GM21423 (cell line): ENCODE measurements at regions not wholly inside any gene's neighbourhood (a gene's known extent, or its start where the extent isn't known, plus 50 kb on each side); places are given as distances from the start of the nearest gene placed in this dataset.
"Not testable (repeated sequence)": the region's sequence is repeated elsewhere in the genome, so short reads cannot be mapped to it uniquely, and the experiment has no call there.

Experiments used
- ATAC-seq: cut with Tn5 transposase; IDR thresholded peaks from one replicate; pipeline ENCODE4 v1.9.1; 2021; ENCODE audit warnings: mild to moderate bottlenecking, moderate library complexity; ENCODE audit not compliant: unreplicated experiment

- no peak for ATAC-seq
Observed at GRCh38 chr4:103499094-103499493, 220.7 kb downstream of the TACR3 start.

DNA sequence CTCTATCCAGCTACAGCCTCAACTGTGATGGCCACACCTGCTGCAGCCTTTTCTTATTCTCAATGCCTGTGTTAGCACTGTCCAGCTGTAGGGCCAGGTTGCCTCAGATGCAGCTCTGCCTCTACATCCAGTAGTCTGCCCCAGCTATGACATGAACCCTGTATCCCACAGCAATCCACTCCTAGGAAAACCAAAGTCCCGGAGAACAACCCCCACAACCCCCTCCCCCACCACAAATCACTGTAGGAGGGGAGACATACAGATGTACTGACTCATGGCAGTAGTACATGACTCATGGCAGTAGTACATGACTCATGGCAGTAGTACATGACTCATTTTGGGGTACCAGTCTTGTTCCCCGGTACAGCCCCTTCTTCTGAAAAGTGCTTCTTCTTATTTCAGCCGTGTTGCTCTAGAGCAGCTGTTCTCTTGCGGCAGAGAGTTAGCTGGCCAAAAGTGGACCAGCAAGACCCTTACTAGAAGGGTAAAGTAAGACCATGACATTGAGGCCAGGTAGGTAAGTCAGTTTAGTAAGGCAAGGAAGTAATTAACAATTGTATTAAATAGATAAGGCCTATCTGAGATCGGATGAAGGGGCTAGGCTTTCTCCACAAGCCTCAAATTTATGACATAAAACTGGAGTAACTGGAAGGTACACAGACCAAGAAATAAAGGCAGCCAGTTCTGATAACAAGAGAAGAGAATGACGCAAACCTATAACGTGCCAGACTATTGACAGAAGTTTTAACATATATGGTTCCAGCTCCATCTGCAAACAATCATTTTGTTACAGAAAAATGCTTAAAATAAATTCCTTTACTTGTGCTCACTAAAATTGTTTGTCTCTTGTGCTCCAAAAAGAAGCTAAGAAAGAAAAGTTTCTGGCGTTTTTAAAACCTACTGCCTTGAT lies 221.4 kb downstream of the TACR3 start:
- ATAC-seq, result peak; percentile 77

DNA sequence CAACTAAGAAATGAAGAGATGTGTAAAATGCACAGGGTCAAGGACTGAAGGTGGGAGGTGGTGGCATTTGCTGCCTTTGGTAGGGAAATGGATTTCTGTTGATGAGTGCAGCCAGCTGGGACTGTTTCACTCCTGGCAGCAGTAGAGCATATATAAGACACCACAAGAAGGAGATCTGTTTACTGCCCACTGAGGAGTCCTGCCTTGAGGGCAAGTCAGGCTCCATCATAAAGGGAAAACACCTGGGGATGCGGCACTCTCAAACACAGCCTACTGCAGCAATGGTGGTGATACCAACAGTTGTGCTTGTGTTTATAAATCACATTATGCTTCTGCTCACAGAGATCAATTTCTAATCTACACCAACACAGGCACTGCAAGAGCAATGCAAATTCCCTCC lies 222.1 kb downstream of the TACR3 start:
- peak; percentile 29 for ATAC-seq

GRCh38 chr4:103496800-103497199 lies 223.0 kb downstream of the TACR3 start:
- no peak for ATAC-seq

DNA sequence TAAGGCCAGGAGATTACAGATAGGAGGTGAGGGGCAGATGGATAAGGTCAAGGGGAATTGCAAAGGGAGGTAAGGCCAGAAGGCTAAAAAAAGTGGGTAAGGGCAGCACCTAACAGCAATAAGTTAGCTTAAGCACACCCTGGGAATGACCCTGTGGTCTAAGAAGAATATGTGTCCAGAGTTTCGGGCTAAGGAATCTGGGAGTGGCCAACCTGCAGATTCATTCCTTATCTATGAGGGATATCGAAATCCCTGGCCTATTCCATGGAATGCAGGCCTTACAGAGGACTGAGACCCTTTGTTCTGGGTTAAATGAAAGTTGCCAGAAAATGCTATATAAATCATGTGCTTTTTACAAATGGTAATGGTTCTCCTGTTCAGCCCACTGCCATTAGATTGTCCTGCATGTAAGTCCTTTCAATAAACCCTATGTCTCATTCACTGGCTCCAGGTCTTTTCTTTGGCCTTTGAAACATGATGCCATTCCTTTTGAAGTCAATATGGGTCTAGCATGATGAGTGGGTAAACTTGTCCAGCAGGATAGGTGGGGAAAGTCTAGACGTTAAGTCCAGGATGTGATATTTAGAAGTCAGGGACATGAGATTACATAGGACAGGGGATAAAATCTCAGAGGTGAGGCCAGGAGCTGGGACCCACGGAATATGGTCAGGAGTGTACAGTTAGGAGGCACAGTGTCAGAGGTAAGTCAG lies 226.2 kb downstream of the TACR3 start:
- ATAC-seq, result no peak

DNA sequence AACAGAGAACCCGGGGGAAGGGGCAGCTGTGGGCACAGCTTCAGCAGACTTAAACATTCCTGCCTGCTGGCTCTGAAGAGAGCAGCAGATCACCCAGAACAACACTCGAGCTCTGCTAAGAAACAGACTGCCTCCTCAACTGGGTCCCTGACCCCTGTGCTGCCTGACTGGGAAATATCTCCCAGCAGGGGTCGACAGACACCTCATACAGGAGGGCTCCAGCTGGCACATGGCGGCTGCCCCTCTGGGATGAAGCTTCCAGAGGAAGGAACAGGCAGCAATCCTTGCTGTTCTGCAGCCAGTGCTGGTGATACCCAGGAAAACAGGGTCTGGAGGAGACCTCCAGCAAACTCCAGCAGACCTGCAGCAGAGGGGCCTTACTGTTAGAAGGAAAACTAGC lies 234.5 kb downstream of the TACR3 start:
- ATAC-seq, result not testable (repeated sequence)

DNA sequence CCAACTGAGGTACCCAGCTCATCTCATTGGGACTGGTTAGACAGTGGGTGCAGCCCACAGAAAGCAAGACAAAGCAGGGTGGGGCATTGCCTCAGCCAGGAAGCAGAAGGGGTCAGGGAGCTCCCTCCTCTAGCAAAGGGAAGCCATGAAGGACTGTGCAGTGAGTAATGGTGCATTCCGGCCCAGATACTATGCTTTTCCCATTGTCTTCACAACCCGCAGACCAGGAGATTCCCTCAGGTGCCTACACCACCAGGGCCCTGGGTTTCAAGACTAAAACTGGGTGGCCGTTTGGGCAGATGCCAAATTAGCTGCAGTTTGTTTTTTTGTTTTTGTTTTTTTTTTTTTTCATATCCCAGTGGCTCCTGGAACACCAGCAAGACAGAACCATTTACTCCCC lies 235.3 kb downstream of the TACR3 start:
- no peak for ATAC-seq

DNA sequence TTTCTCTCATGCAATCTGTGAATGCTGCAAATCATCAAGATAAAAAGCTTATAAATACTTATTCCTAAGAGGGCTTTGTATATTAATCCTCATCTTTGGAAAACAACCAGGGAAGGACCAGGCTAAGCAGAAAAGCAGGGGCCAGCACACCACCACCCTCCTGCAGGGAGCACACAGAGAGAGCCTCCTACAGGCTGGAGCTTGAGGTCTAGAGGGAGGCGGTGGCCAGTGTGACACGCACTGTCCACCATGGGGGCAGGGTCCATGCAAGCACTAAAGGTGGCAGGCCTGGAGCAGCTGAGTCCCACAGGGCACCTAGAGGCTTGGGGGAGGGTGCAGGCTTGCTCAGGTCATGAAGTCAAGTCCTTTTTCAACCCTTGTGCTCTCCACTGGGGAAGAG lies 236.9 kb downstream of the TACR3 start:
- no peak for ATAC-seq

- ATAC-seq, result no peak
Observed at GRCh38 chr4:103482471-103482870, 237.3 kb downstream of the TACR3 start.

DNA sequence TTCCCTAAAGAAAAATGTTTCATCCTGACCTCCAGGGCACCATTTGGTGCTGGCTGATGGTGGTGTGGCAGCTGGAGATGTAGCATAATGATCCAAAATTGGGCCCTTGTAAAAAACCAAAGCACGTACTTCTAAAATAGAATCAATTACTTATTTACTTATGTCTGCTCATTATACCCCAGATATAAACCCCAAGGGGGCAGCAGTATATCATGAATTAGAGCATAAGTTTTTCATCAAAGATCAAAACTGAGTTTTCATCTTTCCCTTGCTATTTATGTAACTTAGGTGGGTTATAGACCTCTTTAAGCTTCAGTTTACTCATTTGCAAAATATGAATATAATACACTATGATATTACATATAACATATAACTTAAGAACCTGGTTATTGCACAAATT lies 241.1 kb downstream of the TACR3 start:
- ATAC-seq, result no peak

- ATAC-seq, result no peak
Observed at GRCh38 chr4:103478210-103478609, 241.6 kb downstream of the TACR3 start.

DNA sequence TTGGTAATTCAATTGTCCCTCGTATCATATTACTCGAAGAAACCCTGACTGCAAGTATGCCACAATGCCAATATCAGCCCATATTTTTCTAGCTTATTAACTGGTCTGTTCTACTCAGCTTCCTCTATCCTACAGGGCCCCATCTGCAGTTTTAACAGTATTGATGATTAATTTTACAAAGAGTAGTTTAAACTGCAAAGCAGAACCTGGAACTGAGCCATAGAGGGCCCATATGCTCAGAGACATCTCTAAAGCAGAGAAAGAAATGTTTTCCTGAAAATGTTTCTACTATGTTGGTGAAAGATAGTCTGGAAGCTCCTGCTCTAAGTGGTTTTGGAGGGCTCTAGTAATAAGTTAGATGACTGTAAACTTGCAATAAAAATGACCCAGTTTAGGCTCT lies 259.4 kb upstream of the CENPE start:
- no peak for ATAC-seq

- ATAC-seq, result no peak
Observed at GRCh38 chr4:103451341-103451740, 253.2 kb upstream of the CENPE start.

- ATAC-seq, result no peak
Observed at GRCh38 chr4:103450693-103451092, 252.6 kb upstream of the CENPE start.

DNA sequence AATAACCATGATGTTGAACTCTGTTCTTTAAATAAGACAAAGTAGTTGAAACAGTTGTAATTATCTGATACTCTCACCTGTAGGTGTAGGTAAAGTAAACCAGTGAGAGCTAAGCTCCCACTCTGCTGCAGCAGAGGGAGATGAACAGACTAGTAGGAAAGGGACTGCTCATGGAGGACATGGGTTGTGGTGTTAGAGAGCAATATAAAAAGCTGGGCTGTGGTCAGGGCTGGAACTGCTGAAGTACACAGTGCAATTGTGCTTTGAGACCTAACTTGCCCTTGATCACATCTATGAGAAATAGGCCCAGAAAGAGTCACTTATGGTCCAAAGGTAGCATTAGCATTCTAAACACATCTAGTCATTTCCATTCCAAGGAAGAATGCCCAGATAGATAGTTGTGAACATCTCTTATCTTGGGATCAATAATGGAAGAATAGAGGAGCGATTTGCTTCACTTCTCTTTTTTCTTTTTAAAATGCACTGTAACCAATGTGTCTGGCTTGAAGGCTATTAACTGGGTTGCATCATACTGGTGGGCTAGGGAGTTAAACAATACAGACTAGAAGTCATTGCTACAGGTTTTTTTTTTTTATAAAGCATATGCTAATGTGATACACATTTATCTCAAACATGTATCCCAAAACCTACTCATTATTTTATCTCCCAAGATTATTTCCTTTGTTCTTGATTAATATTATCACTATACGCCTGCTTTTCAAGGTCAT lies 251.3 kb upstream of the CENPE start:
- no peak for ATAC-seq

GRCh38 chr4:103445377-103445776 lies 247.2 kb upstream of the CENPE start:
- no peak for ATAC-seq

GRCh38 chr4:103443324-103443723 lies 245.2 kb upstream of the CENPE start:
- no peak for ATAC-seq

GRCh38 chr4:103429283-103429682 lies 231.1 kb upstream of the CENPE start:
- ATAC-seq, result peak; percentile 79

DNA sequence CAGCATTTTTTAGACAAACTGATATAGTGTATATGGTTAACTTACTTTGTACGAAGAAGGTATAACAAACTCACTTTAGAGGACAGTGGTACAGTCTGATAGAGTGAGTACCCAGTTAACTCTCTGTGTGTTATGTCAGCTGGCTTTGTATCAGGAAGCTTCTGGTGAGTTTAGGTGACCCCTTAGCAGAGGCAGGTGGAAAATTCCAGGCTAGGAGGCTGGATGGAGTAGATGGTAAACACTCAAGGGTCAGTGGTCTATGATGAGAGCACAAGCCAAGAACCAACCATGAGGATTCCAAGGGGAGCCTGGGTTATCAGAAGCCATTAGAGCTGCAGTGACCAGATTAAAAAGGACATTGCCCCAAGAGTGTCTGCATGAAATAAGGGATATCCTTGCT lies 227.3 kb upstream of the CENPE start:
- no peak for ATAC-seq

DNA sequence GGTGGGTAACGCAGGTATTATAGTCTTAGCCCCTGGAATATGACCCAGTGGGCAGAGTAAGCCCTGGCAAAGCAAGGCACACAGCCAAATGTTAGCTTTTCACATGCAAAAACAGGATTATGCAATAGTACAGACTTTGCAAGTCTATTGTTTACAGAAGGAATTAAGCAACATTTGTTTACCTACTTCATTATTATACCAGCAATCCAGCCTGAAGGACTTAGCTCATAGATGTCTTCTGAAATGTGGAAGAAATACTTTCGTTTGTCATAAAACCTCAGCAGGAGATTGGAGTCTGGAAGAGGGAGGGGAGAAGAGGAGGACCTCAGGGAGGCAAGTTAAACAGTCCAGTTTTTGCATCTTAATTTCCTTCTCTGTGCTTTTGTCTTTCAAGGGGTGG lies 226.7 kb upstream of the CENPE start:
- no peak for ATAC-seq

DNA sequence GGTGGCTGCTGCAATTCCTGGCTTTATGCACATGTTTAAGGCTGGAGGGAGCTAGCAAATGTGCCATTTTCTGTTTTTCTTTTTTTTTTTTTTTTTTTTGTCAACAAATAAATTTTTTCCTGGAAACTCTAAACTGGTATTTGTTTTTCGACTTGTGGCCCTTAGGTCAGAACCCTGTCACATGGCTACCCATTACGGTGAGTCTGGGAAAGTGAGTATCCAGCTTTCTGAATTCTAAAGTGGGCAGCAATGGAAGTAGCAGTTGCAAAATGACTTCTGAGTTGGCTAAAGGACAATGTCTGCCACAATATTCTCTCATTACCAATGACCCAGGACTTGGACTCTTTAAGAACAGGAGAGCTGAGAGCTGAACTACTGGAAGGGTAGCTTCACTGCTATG lies 225.1 kb upstream of the CENPE start:
- ATAC-seq, result no peak
